GM19324 (cell line): ENCODE measurements at regions not wholly inside any gene's neighbourhood (a gene's known extent, or its start where the extent isn't known, plus 50 kb on each side); places are given as distances from the start of the nearest gene placed in this dataset.

Experiments
- ATAC-seq: cut with Tn5 transposase; IDR thresholded peaks from one replicate; pipeline ENCODE4 v1.9.1; 2021; ENCODE audit warnings: mild to moderate bottlenecking, moderate library complexity; ENCODE audit not compliant: unreplicated experiment, low FRiP score

- ATAC-seq = no peak
These were observed 85.1 kb upstream of the CCDC91 start for GRCh38 chr12:28104903-28105864.

GRCh38 chr12:28107679-28108078 is 82.6 kb upstream of the CCDC91 start:
- no peak for ATAC-seq

GRCh38 chr12:28108599-28108998 is 81.7 kb upstream of the CCDC91 start:
- ATAC-seq = no peak

GRCh38 chr12:28110329-28110728 is 79.9 kb upstream of the CCDC91 start:
- ATAC-seq = no peak

GRCh38 chr12:28114488-28114887 is 75.8 kb upstream of the CCDC91 start:
- no peak for ATAC-seq

- no peak for ATAC-seq
These were observed 68.8 kb upstream of the CCDC91 start for GRCh38 chr12:28121433-28121832.

GRCh38 chr12:28121899-28122655 is 68.2 kb upstream of the CCDC91 start:
- no peak for ATAC-seq

- ATAC-seq = no peak
These were observed 67.5 kb upstream of the CCDC91 start for GRCh38 chr12:28122756-28123155.

- no peak for ATAC-seq
These were observed 62.8 kb upstream of the CCDC91 start for GRCh38 chr12:28127455-28127854.

- ATAC-seq = no peak
These were observed 61.2 kb upstream of the CCDC91 start for GRCh38 chr12:28129031-28129430.

- ATAC-seq = no peak
These were observed 60.0 kb upstream of the CCDC91 start for GRCh38 chr12:28130234-28130624.

GRCh38 chr12:28130625-28131598 is 59.3 kb upstream of the CCDC91 start:
- no peak for ATAC-seq

- no peak for ATAC-seq
These were observed 57.9 kb upstream of the CCDC91 start for GRCh38 chr12:28132398-28132797.

- no peak for ATAC-seq
These were observed 54.3 kb upstream of the CCDC91 start for GRCh38 chr12:28135801-28136439.

GRCh38 chr12:28137414-28137813 is 52.8 kb upstream of the CCDC91 start:
- ATAC-seq = no peak

GRCh38 chr12:28140404-28140803 is 49.9 kb upstream of the CCDC91 start:
- no peak for ATAC-seq
